ENCODE measurements at regions not wholly inside any gene's neighbourhood (a gene's known extent, or its start where the extent isn't known, plus 50 kb on each side); places are given as distances from the start of the nearest gene placed in this dataset.

DNA sequence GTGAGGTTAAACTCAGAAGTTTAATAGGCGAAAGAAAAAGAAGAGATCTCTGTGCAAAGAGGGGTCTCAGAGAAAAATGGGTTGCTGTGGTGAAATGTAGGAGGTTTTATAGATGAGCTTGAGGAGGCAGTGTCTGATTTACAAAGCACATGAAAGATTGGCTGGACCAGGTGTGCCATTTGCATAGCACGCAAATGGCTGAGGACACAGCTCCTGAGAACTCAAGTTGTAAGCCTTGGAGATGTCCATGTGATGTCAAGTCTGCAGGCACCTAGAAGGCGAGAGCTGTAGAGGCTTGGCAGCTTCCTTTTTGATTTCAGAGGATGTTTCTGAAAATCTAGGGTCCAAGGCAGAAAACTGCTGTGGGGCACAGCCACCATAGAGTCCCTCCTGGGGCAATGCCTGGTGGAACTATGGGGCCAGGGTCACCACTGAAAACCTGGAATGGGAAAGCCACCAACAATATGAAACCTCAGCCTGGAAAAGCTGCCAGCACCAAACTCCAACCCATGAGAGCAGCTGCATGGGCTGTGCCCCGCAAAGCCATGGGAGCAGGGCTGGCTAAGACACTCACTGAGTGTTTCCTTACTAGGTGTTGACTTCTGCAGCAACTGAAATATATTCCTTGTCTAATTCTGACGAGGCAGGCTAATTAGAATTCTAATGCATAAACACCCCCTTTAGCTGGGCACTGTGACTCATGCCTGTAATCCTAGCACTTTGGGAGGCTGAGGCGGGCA lies 96.9 kb upstream of the TNS3 start:
- TF ChIP-seq CTCF (conservative IDR thresholded peaks at IDR 0.05; ENCODE audit: control insufficient read depth, insufficient read depth, low read depth, low read length), result no peak
- DNase-seq (ENCODE audit: low read depth), result no peak
- no peak overlapping the region for H3K4me3 ChIP-seq (ENCODE audit: control insufficient read depth, low read depth, low read length)

DNA sequence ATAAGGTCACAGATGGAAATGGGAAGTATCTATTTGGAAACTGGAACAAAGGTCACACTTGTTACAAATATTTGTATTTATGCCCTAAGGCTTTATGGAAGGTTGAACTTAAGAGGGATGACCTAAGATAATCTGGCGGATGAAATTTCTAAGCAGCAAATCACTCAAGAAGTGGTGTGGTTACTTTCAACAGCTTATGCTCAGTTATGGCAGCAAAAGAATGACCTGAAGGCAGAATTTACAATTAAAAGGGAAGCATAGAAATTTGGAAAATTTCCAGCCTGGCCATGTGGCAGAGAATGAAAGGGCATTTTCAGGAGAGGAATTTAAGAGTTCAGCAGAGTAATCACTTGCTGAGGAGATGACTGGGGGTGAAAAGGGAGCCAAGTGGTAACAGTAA lies 95.8 kb upstream of the TNS3 start:
- TF ChIP-seq CTCF (conservative IDR thresholded peaks at IDR 0.05; ENCODE audit: control insufficient read depth, insufficient read depth, low read depth, low read length), result no peak
- no peak for DNase-seq (ENCODE audit: low read depth)
- no peak overlapping the region for H3K4me3 ChIP-seq (ENCODE audit: control insufficient read depth, low read depth, low read length)

DNA sequence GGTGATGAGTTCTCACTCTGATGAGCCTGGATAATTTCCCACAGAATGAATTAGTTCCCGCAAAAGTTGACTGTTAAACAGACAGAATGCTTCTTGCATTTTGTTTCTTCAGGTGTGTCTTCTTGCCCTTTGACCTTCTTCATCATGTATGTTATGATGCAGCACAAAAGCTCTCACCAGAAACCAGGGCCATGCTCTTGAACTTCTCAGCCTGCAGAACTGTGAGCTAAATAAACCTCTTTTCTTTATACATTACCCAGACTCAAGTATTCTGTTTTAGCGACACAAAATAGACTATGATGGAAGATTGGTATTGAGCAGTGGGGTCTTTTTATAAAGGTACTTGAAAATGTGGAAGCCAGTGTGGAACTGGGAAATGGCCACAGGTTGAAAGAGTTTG lies 95.2 kb upstream of the TNS3 start:
- H3K4me3 ChIP-seq (ENCODE audit: control insufficient read depth, low read depth, low read length), result no peak overlapping the region
- no peak for TF ChIP-seq CTCF (conservative IDR thresholded peaks at IDR 0.05; ENCODE audit: control insufficient read depth, insufficient read depth, low read depth, low read length)
- DNase-seq (ENCODE audit: low read depth), result no peak

- no peak overlapping the region for H3K4me3 ChIP-seq (ENCODE audit: control insufficient read depth, low read depth, low read length)
- DNase-seq (ENCODE audit: low read depth), result no peak
- no peak for TF ChIP-seq CTCF (conservative IDR thresholded peaks at IDR 0.05; ENCODE audit: control insufficient read depth, insufficient read depth, low read depth, low read length)
Measured at GRCh38 chr7:47672977-47673381, 91.1 kb upstream of the TNS3 start.

DNA sequence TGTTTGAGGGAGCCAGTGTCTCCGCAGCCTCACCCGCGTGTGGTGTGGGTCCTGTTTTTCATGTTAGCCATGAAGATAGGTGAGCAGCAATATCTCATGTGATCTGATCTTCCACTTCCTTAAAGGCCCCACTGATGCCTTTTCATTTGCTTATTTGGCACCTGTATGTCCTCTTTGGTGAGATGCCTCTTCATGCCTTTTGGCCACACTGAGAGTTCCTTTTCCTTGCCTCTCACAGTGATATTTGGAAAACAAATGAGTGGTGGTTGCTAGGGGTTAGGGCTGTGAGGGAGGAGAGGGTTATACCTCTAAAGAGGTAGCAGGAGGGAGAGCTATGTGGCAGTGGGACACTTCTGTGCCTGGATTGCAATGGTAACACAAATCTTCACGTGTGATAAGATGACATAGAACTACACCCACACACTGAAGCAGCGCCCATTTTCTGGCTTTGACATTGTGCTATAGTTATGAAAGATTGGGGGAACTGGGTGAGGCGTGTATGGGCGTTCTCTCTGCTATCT lies 90.4 kb upstream of the TNS3 start:
- H3K4me3 ChIP-seq (ENCODE audit: control insufficient read depth, low read depth, low read length), result no peak overlapping the region
- DNase-seq (ENCODE audit: low read depth), result no peak
- TF ChIP-seq CTCF (conservative IDR thresholded peaks at IDR 0.05; ENCODE audit: control insufficient read depth, insufficient read depth, low read depth, low read length), result no peak

GRCh38 chr7:47671358-47671757 lies 89.4 kb upstream of the TNS3 start:
- no peak for DNase-seq (ENCODE audit: low read depth)
- no peak for TF ChIP-seq CTCF (conservative IDR thresholded peaks at IDR 0.05; ENCODE audit: control insufficient read depth, insufficient read depth, low read depth, low read length)
- H3K4me3 ChIP-seq (ENCODE audit: control insufficient read depth, low read depth, low read length), result no peak overlapping the region
